ENCODE measurements at regions not wholly inside any gene's neighbourhood (a gene's known extent, or its start where the extent isn't known, plus 50 kb on each side); places are given as distances from the start of the nearest gene placed in this dataset.

- DNase-seq: no peak
Observed at GRCh38 chr2:139940686-139941085, 1160.5 kb upstream of the NXPH2 start.

GRCh38 chr2:139925903-139926302 is 1145.7 kb upstream of the NXPH2 start:
- no peak for DNase-seq

GRCh38 chr2:139924070-139924469 is 1143.9 kb upstream of the NXPH2 start:
- DNase-seq: no peak

- DNase-seq: no peak
Observed at GRCh38 chr2:139918982-139919381, 1138.8 kb upstream of the NXPH2 start.

- DNase-seq: no peak
Observed at GRCh38 chr2:139917690-139918384, 1137.6 kb upstream of the NXPH2 start.

- no peak for DNase-seq
Observed at GRCh38 chr2:139916822-139917221, 1136.6 kb upstream of the NXPH2 start.

GRCh38 chr2:139911160-139911559 is 1131.0 kb upstream of the NXPH2 start:
- no peak for DNase-seq

GRCh38 chr2:139909136-139909535 is 1128.9 kb upstream of the NXPH2 start:
- no peak for DNase-seq

- DNase-seq: no peak
Observed at GRCh38 chr2:139905624-139906023, 1125.4 kb upstream of the NXPH2 start.

GRCh38 chr2:139891636-139892035 is 1111.4 kb upstream of the NXPH2 start:
- no peak for DNase-seq

- no peak for DNase-seq
Observed at GRCh38 chr2:139885921-139886498, 1105.8 kb upstream of the NXPH2 start.

- no peak for DNase-seq
Observed at GRCh38 chr2:139876964-139877363, 1096.8 kb upstream of the NXPH2 start.

GRCh38 chr2:139876321-139876720 is 1096.1 kb upstream of the NXPH2 start:
- no peak for DNase-seq

GRCh38 chr2:139872503-139872902 is 1092.3 kb upstream of the NXPH2 start:
- no peak for DNase-seq

GRCh38 chr2:139872032-139872431 is 1091.8 kb upstream of the NXPH2 start:
- no peak for DNase-seq

GRCh38 chr2:139867601-139868226 is 1087.5 kb upstream of the NXPH2 start:
- DNase-seq: no peak

- no peak for DNase-seq
Observed at GRCh38 chr2:139864821-139865302, 1084.7 kb upstream of the NXPH2 start.

GRCh38 chr2:139854769-139855483 is 1074.7 kb upstream of the NXPH2 start:
- no peak for DNase-seq

- DNase-seq: no peak
Observed at GRCh38 chr2:139850254-139850890, 1070.2 kb upstream of the NXPH2 start.

GRCh38 chr2:139836769-139837168 is 1056.6 kb upstream of the NXPH2 start:
- DNase-seq: no peak

GRCh38 chr2:139835101-139835500 is 1054.9 kb upstream of the NXPH2 start:
- DNase-seq: no peak

GRCh38 chr2:139828011-139828410 is 1047.8 kb upstream of the NXPH2 start:
- DNase-seq: no peak

GRCh38 chr2:139825726-139826125 is 1045.5 kb upstream of the NXPH2 start:
- no peak for DNase-seq

Data from inflammatory macrophage (primary cell).